ENCODE measurements at regions not wholly inside any gene's neighbourhood (a gene's known extent, or its start where the extent isn't known, plus 50 kb on each side); places are given as distances from the start of the nearest gene placed in this dataset.
"Not testable (repeated sequence)": the region's sequence is repeated elsewhere in the genome, so short reads cannot be mapped to it uniquely, and the experiment has no call there.

DNA sequence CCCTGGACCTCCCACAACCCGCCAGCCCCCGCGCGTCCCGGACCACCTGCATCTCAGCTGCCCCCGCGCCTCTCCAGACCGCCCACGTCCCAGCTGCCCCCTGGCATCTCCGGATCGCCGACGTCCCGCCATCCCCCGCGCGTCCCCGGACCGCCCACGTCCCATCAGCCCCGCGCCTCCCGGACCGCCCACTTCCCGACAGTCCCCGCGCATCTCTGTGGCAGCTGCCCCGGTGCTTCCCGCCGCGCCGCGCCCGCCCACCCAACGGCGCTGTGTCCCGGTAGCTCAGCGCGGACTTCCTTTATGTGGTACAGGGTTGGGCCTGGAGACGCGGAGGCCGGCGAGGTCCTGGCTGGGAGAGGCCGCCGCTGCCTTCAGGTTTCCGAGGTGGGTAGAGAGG, 874.9 kb downstream of the TMEM121 start:
- TF ChIP-seq, protein P1, sequence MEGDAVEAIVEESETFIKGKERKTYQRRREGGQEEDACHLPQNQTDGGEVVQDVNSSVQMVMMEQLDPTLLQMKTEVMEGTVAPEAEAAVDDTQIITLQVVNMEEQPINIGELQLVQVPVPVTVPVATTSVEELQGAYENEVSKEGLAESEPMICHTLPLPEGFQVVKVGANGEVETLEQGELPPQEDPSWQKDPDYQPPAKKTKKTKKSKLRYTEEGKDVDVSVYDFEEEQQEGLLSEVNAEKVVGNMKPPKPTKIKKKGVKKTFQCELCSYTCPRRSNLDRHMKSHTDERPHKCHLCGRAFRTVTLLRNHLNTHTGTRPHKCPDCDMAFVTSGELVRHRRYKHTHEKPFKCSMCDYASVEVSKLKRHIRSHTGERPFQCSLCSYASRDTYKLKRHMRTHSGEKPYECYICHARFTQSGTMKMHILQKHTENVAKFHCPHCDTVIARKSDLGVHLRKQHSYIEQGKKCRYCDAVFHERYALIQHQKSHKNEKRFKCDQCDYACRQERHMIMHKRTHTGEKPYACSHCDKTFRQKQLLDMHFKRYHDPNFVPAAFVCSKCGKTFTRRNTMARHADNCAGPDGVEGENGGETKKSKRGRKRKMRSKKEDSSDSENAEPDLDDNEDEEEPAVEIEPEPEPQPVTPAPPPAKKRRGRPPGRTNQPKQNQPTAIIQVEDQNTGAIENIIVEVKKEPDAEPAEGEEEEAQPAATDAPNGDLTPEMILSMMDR (IDR thresholded peaks at IDR 0.05; ENCODE audit: extremely low read depth in 1 of 2, insufficient read depth in 1 of 2, low read depth in 1 of 2, low read length in 2 of 2), result not testable (repeated sequence)
- TF ChIP-seq EZH2 (IDR thresholded peaks at IDR 0.05; ENCODE audit: borderline replicate concordance, low read depth, low read length, severe bottlenecking); POLR2A (IDR thresholded peaks at IDR 0.05; ENCODE audit: low read depth, low read length); POLR2AphosphoS5 (IDR thresholded peaks at IDR 0.05; ENCODE audit: insufficient read depth, low read depth, low read length); MYC (IDR thresholded peaks at IDR 0.05; ENCODE audit: low read depth, low read length); JUN (IDR thresholded peaks at IDR 0.05; ENCODE audit: borderline replicate concordance, insufficient read depth, insufficient read length, low read depth); FOS (IDR thresholded peaks at IDR 0.05; ENCODE audit: borderline replicate concordance, insufficient read depth, low read length): not testable (repeated sequence)
- TF ChIP-seq, protein P2, sequence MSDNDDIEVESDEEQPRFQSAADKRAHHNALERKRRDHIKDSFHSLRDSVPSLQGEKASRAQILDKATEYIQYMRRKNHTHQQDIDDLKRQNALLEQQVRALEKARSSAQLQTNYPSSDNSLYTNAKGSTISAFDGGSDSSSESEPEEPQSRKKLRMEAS (IDR thresholded peaks at IDR 0.05; ENCODE audit: insufficient read depth, insufficient read length), result not testable (repeated sequence)

Measured in endothelial cell of umbilical vein (primary cell).